SU-DHL-6 (cell line): ENCODE measurements at regions not wholly inside any gene's neighbourhood (a gene's known extent, or its start where the extent isn't known, plus 50 kb on each side); places are given as distances from the start of the nearest gene placed in this dataset.

Experiments
- H2AFZ ChIP-seq: fragments of 200-600 bp; sonication (generic); 2 replicates; pipeline ENCODE4 v1.6.1; 2014; ENCODE audit warnings: low read depth, mild to moderate bottlenecking, moderate library complexity, mixed read lengths, antibody characterized with exemption, low read length; ENCODE audit not compliant: severe bottlenecking
- H3F3A ChIP-seq: fragments of 200-600 bp; shearing (Covaris generic); 2 replicates; pipeline ENCODE4 v1.6.0; 2016; ENCODE audit warnings: antibody characterized with exemption, mild to moderate bottlenecking; ENCODE audit not compliant: insufficient read depth
- H3K27ac ChIP-seq: fragments of 200-600 bp; sonication (generic); 2 replicates; pipeline ENCODE4 v1.5.1; 2016; ENCODE audit warnings: low read depth, mild to moderate bottlenecking, low read length, moderate library complexity, mixed read lengths
- H3K27me3 ChIP-seq: fragments of 200-600 bp; sonication (generic), shearing (Covaris generic); 2 replicates; pipeline ENCODE4 v1.6.0; 2014; ENCODE audit warnings: mild to moderate bottlenecking, low read length
- H3K36me3 ChIP-seq: fragments of 200-600 bp; sonication (generic); 2 replicates; pipeline ENCODE4 v1.6.1; 2014; ENCODE audit warnings: mild to moderate bottlenecking, low read length, mixed read lengths
- H3K4me2 ChIP-seq: fragments of 300-600, 200-600 bp; shearing (Covaris generic), sonication (generic); 2 replicates; pipeline ENCODE4 v1.6.0; 2014; ENCODE audit warnings: low read length, low read depth, mild to moderate bottlenecking; ENCODE audit not compliant: poor library complexity, severe bottlenecking
- H3K4me3 ChIP-seq: fragments of 200-600 bp; sonication (generic); 2 replicates; pipeline ENCODE4 v1.5.1; 2014; ENCODE audit warnings: antibody characterized with exemption, low read length, mild to moderate bottlenecking, mixed read lengths; ENCODE audit not compliant: insufficient read depth, poor library complexity, severe bottlenecking
- H3K79me2 ChIP-seq: fragments of 200-600 bp; sonication (generic); 2 replicates; pipeline ENCODE4 v1.6.1; 2014; ENCODE audit warnings: mild to moderate bottlenecking, low read length, moderate library complexity; ENCODE audit not compliant: insufficient read depth
- H3K9ac ChIP-seq: fragments of 200-600 bp; sonication (generic); 2 replicates; pipeline ENCODE4 v1.7.0; 2014; ENCODE audit warnings: mild to moderate bottlenecking, low read length
- H3K9me2 ChIP-seq: fragments of 200-600 bp; sonication (generic); replicated peaks from 2 replicates; pipeline ENCODE4 v1.6.1; 2014; ENCODE audit warnings: low read length; ENCODE audit not compliant: insufficient read depth
- H3K9me3 ChIP-seq: fragments of 200-600 bp; sonication (generic); 2 replicates; pipeline ENCODE4 v1.6.1; 2014; ENCODE audit warnings: low read length, mixed read lengths; ENCODE audit not compliant: insufficient read depth
- H4K20me1 ChIP-seq: fragments of 200-600 bp; sonication (generic); 2 replicates; pipeline ENCODE4 v1.6.1; 2014; ENCODE audit warnings: low read depth, mild to moderate bottlenecking, antibody characterized with exemption, low read length, moderate library complexity, mixed read lengths
- CTCF ChIP-seq: fragments of 200-600 bp; sonication (generic); IDR thresholded peaks from one replicate; pipeline ENCODE4 v1.5.1; 2017; ENCODE audit warnings: antibody characterized with exemption, mild to moderate bottlenecking, low read length, moderate library complexity; ENCODE audit not compliant: insufficient read depth, poor library complexity, severe bottlenecking
- EZH2phosphoT487 ChIP-seq: fragments of 200-600 bp; sonication (generic), shearing (Covaris generic); conservative IDR thresholded peaks from 2 replicates; pipeline ENCODE4 v1.6.1; 2018; ENCODE audit warnings: mild to moderate bottlenecking, antibody characterized with exemption, low read length, moderate library complexity, mixed read lengths

- Histone ChIP-seq H4K20me1 (no peaks in the 10 kb centered on the region), H3K4me2 (no peak overlapping the region), H3F3A (no peaks in the 10 kb centered on the region), H3K9ac (no peak overlapping the region), H3K9me2 (no peaks in the 10 kb centered on the region), H3K79me2 (no peaks in the 10 kb centered on the region), H3K4me3 (no peak overlapping the region), H3K36me3 (no peaks in the 10 kb centered on the region), H2AFZ (no peak overlapping the region), H3K27me3 (no peaks in the 10 kb centered on the region), H3K9me3 (no peaks in the 10 kb centered on the region), H3K27ac (no peak overlapping the region)
- TF ChIP-seq EZH2phosphoT487 (no peak), CTCF (no peak)
These were observed 451.9 kb upstream of the MKI67 start for GRCh38 chr10:128577958-128578750.

- no peaks in the 10 kb centered on the region for H4K20me1 ChIP-seq
- H3K4me3 ChIP-seq: no peak overlapping the region
- H3F3A ChIP-seq: no peaks in the 10 kb centered on the region
- H3K9me3 ChIP-seq: no peaks in the 10 kb centered on the region
- no peaks in the 10 kb centered on the region for H3K27me3 ChIP-seq
- H3K27ac ChIP-seq: no peak overlapping the region
- no peaks in the 10 kb centered on the region for H3K9me2 ChIP-seq
- no peak overlapping the region for H2AFZ ChIP-seq
- no peak overlapping the region for H3K9ac ChIP-seq
- H3K79me2 ChIP-seq: no peaks in the 10 kb centered on the region
- no peaks in the 10 kb centered on the region for H3K36me3 ChIP-seq
- TF ChIP-seq CTCF: no peak
- no peak for TF ChIP-seq EZH2phosphoT487
- H3K4me2 ChIP-seq: no peak overlapping the region
These were observed 452.5 kb upstream of the MKI67 start for GRCh38 chr10:128578766-128579165.

GRCh38 chr10:128579280-128579865, 453.1 kb upstream of the MKI67 start:
- Histone ChIP-seq H4K20me1 (no peaks in the 10 kb centered on the region), H2AFZ (no peak overlapping the region), H3K4me2 (no peak overlapping the region), H3K9me3 (no peaks in the 10 kb centered on the region), H3K79me2 (no peaks in the 10 kb centered on the region), H3K36me3 (no peaks in the 10 kb centered on the region), H3K27ac (no peak overlapping the region), H3F3A (no peaks in the 10 kb centered on the region), H3K9ac (no peak overlapping the region), H3K4me3 (no peak overlapping the region), H3K9me2 (no peaks in the 10 kb centered on the region), H3K27me3 (no peaks in the 10 kb centered on the region)
- TF ChIP-seq EZH2phosphoT487 (no peak), CTCF (no peak)
